Osteoblast (primary cell): ENCODE measurements at regions not wholly inside any gene's neighbourhood (a gene's known extent, or its start where the extent isn't known, plus 50 kb on each side); places are given as distances from the start of the nearest gene placed in this dataset. TPM values are rescaled to one million over a fixed set of nuclear protein-coding genes. Genes with fewer than 3 reads are reported as not detected.

ENCODE experiments used
- DNase-seq: peaks from one replicate; pipeline ENCODE4 v3.0.0; 2011; ENCODE audit warnings: low spot score, mixed read lengths; ENCODE audit not compliant: insufficient read length; ENCODE audit errors: missing footprints
- H2AFZ ChIP-seq: 2 replicates; pipeline ENCODE4 v1.6.0; 2011; ENCODE audit warnings: mild to moderate bottlenecking, low read length
- H3K27ac ChIP-seq: 2 replicates; pipeline ENCODE4 v1.5.1; 2011; ENCODE audit warnings: mild to moderate bottlenecking, low read depth, low read length, moderate library complexity
- H3K27me3 ChIP-seq: 2 replicates; pipeline ENCODE4 v1.6.0; 2012; ENCODE audit warnings: mild to moderate bottlenecking, control low read depth, inconsistent platforms, low read length, moderate library complexity; ENCODE audit not compliant: insufficient read depth
- H3K36me3 ChIP-seq: 2 replicates; pipeline ENCODE4 v1.5.1; 2011; ENCODE audit warnings: mild to moderate bottlenecking, low read length, control low read depth, moderate library complexity; ENCODE audit not compliant: insufficient read depth
- H3K4me1 ChIP-seq: 2 replicates; pipeline ENCODE4 v1.5.1; 2011; ENCODE audit warnings: mild to moderate bottlenecking, low read length, control low read depth, moderate library complexity; ENCODE audit not compliant: insufficient read depth
- H3K4me2 ChIP-seq: 2 replicates; pipeline ENCODE4 v1.6.0; 2011; ENCODE audit warnings: mild to moderate bottlenecking, low read length; ENCODE audit not compliant: insufficient read depth
- H3K4me3 ChIP-seq: fragments of 200-600 bp; sonication (generic); 3 replicates; pipeline ENCODE4 v1.5.1; 2012; ENCODE audit warnings: mild to moderate bottlenecking, low read length, inconsistent platforms; ENCODE audit not compliant: insufficient read depth
- H3K79me2 ChIP-seq: 2 replicates; pipeline ENCODE4 v1.6.0; 2012; ENCODE audit warnings: mild to moderate bottlenecking, low read length, control low read depth, inconsistent platforms; ENCODE audit not compliant: insufficient read depth
- H3K9me3 ChIP-seq: 2 replicates; pipeline ENCODE4 v1.5.1; 2011; ENCODE audit warnings: low read depth, low read length, control low read depth
- H4K20me1 ChIP-seq: 2 replicates; pipeline ENCODE4 v1.6.0; 2012; ENCODE audit warnings: mild to moderate bottlenecking, low read length, control low read depth; ENCODE audit not compliant: insufficient read depth
- CTCF ChIP-seq: IDR thresholded peaks from 2 replicates; pipeline ENCODE4 v1.5.1; 2011; ENCODE audit warnings: mild to moderate bottlenecking, low read depth, low read length, moderate library complexity; ENCODE audit errors: extremely low read depth
- small RNA-seq: library from RNA; depleted of rRNA; stranded (forward); fragments of <200 nt; gene quantifications from one replicate; pipeline ENCODE3, GENCODE V24; 2012

GRCh38 chrX:142256935-142257334 is 51.8 kb upstream of the MAGEC2 start:
- Histone ChIP-seq H3K79me2 (no peaks in the 10 kb centered on the region), H3K4me3 (no peak overlapping the region), H3K36me3 (no peaks in the 10 kb centered on the region), H3K4me2 (no peak overlapping the region), H3K4me1 (no peaks in the 10 kb centered on the region), H4K20me1 (no peaks in the 10 kb centered on the region), H2AFZ (no peak overlapping the region), H3K27ac (no peak overlapping the region), H3K27me3 (no peaks in the 10 kb centered on the region), H3K9me3 (no peaks in the 10 kb centered on the region)
- no peak for TF ChIP-seq CTCF
- no peak for DNase-seq

Small RNAs in the stretch of these regions (small RNA-seq; reads per million reads assigned to genes)
- gene RNA5SP516: not detected
